ENCODE measurements at regions not wholly inside any gene's neighbourhood (a gene's known extent, or its start where the extent isn't known, plus 50 kb on each side); places are given as distances from the start of the nearest gene placed in this dataset.

DNA sequence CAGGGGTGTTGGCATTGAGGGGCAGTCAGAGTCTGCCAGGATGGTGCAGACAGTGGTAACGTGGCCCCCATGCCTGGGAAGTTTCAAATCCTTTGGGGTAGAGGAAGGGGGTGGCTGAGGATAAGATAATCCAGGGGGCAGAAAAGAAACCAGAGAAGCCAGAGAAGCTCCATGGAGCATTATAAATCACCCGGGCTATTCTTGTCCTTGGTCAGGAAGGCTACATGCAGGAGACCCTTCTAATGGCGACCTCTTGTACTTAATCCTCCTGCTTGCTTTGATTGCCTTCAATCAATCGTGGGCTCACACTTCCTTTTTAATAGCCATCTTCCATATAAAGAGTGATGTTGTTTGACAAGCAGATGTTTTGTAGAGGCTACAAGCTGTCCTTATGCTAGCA, 131.9 kb downstream of the MAF start:
- TF ChIP-seq GATA2 (IDR thresholded peaks at IDR 0.05; ENCODE audit: low read depth, low read length) (no peak), GATA3 (IDR thresholded peaks at IDR 0.05; ENCODE audit: low read depth, low read length) (no peak)
